ENCODE measurements at regions not wholly inside any gene's neighbourhood (a gene's known extent, or its start where the extent isn't known, plus 50 kb on each side); places are given as distances from the start of the nearest gene placed in this dataset.
"Not testable (repeated sequence)": the region's sequence is repeated elsewhere in the genome, so short reads cannot be mapped to it uniquely, and the experiment has no call there.

DNA sequence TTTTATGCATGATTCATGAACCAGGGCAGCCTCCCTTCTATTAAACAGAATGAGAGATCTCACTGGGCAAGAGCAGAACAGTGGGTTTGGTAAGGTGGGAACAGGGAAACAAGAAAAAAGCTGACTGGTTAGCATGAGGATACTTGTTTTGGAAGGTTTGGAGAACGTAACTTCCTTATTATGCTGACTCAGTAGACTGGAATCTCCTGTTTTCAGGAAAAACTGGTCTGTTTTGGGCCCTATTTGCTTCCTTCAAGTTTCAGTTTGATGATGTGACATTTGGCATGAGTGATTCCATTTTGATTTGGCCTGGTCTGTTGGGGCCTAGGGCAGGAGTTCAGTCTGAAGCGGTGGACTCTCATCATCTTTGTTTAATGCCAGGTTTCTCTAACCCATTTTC, 172.0 kb downstream of the MYLK4 start:
- H3K27ac ChIP-seq (ENCODE audit: low read length) = no peak overlapping the region
- no peak overlapping the region for H3K4me3 ChIP-seq (ENCODE audit: low read length)
- H3K79me2 ChIP-seq (ENCODE audit: low read length) = no peaks in the 10 kb centered on the region
- no peak overlapping the region for H2AFZ ChIP-seq (ENCODE audit: low read length)
- no peaks in the 10 kb centered on the region for H3K27me3 ChIP-seq (ENCODE audit: low read length)
- H3K4me1 ChIP-seq (ENCODE audit: low read length) = no peaks in the 10 kb centered on the region
- H3K4me2 ChIP-seq (ENCODE audit: low read depth, low read length, poor library complexity, severe bottlenecking) = no peak overlapping the region
- no peaks in the 10 kb centered on the region for H3K9me3 ChIP-seq (ENCODE audit: low read length)
- H3K36me3 ChIP-seq (ENCODE audit: insufficient read depth, low read length) = no peaks in the 10 kb centered on the region
- no peak for DNase-seq
- no peaks in the 10 kb centered on the region for H4K20me1 ChIP-seq (ENCODE audit: insufficient read depth, low read depth, low read length)
- no peaks in the 10 kb centered on the region for H3K9me2 ChIP-seq (replicated peaks; ENCODE audit: insufficient read depth, low read length)
- no peak overlapping the region for H3K9ac ChIP-seq (ENCODE audit: low read length)

DNA sequence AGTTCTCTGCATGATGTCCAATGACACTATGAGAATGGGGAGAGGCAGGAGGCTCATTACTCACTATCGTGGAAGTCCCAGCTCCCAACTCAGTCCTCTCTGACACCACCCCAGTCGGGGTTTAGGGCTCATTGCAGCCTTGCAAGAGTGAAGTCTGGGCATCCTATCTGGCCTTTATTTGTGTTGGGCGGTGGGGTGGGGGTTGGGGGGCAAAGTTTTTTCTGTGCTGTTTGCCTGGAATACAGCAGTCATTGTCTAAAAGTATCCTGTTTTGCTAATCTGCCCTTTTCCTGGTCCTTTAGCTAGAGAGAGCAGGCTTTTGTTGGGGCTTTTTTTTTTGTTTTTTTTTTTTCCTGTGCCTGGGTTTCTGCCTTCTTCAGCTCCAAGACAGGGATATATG, 174.2 kb downstream of the MYLK4 start:
- H3K4me3 ChIP-seq (ENCODE audit: low read length) = no peak overlapping the region
- no peak overlapping the region for H3K4me2 ChIP-seq (ENCODE audit: low read depth, low read length, poor library complexity, severe bottlenecking)
- DNase-seq = no peak
- H3K9me2 ChIP-seq (replicated peaks; ENCODE audit: insufficient read depth, low read length) = no peaks in the 10 kb centered on the region
- H3K27me3 ChIP-seq (ENCODE audit: low read length) = no peaks in the 10 kb centered on the region
- H3K79me2 ChIP-seq (ENCODE audit: low read length) = no peaks in the 10 kb centered on the region
- no peaks in the 10 kb centered on the region for H3K9me3 ChIP-seq (ENCODE audit: low read length)
- no peaks in the 10 kb centered on the region for H4K20me1 ChIP-seq (ENCODE audit: insufficient read depth, low read depth, low read length)
- no peak overlapping the region for H2AFZ ChIP-seq (ENCODE audit: low read length)
- no peaks in the 10 kb centered on the region for H3K4me1 ChIP-seq (ENCODE audit: low read length)
- no peak overlapping the region for H3K9ac ChIP-seq (ENCODE audit: low read length)
- H3K27ac ChIP-seq (ENCODE audit: low read length) = no peak overlapping the region
- no peaks in the 10 kb centered on the region for H3K36me3 ChIP-seq (ENCODE audit: insufficient read depth, low read length)

DNA sequence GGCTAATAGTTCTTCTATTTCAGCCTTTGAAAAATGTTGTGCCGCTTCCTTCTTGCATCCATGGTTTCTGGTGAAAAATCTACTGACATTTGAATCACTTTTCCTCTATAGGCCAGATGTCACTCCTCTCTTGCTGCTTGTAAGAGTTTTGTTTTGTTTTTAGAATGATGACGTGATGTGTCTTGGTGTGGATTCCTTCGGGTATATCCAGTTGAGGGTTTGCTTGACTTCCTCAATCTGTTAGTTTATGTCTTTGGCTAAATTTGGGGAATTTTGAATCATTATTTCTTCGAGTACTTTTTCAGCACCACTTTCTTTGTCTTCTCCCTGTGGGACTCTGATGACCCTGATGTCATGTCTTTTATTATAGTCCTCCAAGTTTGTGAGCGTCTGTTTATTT, 175.5 kb downstream of the MYLK4 start:
- Histone ChIP-seq H3K27me3 (ENCODE audit: low read length) (no peaks in the 10 kb centered on the region), H3K4me2 (ENCODE audit: low read depth, low read length, poor library complexity, severe bottlenecking) (no peak overlapping the region), H2AFZ (ENCODE audit: low read length) (no peak overlapping the region), H3K36me3 (ENCODE audit: insufficient read depth, low read length) (no peaks in the 10 kb centered on the region), H3K4me3 (ENCODE audit: low read length) (no peak overlapping the region), H4K20me1 (ENCODE audit: insufficient read depth, low read depth, low read length) (no peaks in the 10 kb centered on the region), H3K9ac (ENCODE audit: low read length) (no peak overlapping the region), H3K9me3 (ENCODE audit: low read length) (no peaks in the 10 kb centered on the region), H3K9me2 (replicated peaks; ENCODE audit: insufficient read depth, low read length) (no peaks in the 10 kb centered on the region), H3K79me2 (ENCODE audit: low read length) (no peaks in the 10 kb centered on the region), H3K4me1 (ENCODE audit: low read length) (no peaks in the 10 kb centered on the region), H3K27ac (ENCODE audit: low read length) (no peak overlapping the region)
- no peak for DNase-seq

DNA sequence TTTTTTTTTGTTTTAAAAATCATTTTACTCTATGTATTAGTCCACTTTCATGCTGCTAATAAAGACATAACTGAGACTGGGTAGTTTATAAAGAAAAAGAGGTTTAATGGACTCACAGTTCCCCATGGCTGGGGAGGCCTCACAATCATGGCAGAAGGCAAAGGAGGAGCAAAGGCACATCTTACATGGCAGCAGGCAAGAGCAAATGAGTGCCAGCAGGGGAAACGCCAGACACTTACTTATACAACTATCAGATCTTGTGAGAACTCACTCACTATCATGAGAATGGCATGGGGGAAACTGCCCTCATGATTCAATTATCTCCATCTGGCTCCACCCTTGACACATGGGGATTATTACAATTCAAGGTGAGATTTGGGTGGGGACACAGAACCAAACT, 181.3 kb downstream of the MYLK4 start:
- H3K4me2 ChIP-seq (ENCODE audit: low read depth, low read length, poor library complexity, severe bottlenecking); H3K27me3 ChIP-seq (ENCODE audit: low read length); H3K9me3 ChIP-seq (ENCODE audit: low read length); H2AFZ ChIP-seq (ENCODE audit: low read length); H3K9ac ChIP-seq (ENCODE audit: low read length); H3K36me3 ChIP-seq (ENCODE audit: insufficient read depth, low read length); H3K9me2 ChIP-seq (replicated peaks; ENCODE audit: insufficient read depth, low read length); H3K4me1 ChIP-seq (ENCODE audit: low read length); H3K27ac ChIP-seq (ENCODE audit: low read length); H3K4me3 ChIP-seq (ENCODE audit: low read length); H4K20me1 ChIP-seq (ENCODE audit: insufficient read depth, low read depth, low read length); H3K79me2 ChIP-seq (ENCODE audit: low read length); DNase-seq: not testable (repeated sequence)

DNA sequence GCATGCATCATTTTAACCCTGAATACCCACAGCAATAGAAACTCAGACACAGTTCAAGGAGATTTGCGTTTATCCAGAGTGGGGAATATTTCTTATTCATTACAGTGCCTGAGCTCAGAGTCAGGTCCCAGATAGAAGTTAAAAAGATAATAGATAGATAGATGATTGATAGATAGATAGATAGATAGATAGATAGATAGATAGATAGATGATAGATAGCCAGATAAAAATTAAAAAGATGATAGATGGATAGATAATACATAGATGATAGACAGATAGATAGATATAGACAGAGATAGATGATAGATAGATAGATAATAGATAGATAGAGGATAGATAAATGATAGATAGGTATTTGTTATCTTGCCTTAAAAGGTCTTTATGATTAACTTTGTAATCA, 184.7 kb downstream of the MYLK4 start:
- Histone ChIP-seq H3K4me3 (ENCODE audit: low read length) (no peak overlapping the region), H3K9me3 (ENCODE audit: low read length) (no peaks in the 10 kb centered on the region), H3K4me2 (ENCODE audit: low read depth, low read length, poor library complexity, severe bottlenecking) (no peak overlapping the region), H3K4me1 (ENCODE audit: low read length) (no peaks in the 10 kb centered on the region), H3K27me3 (ENCODE audit: low read length) (no peaks in the 10 kb centered on the region), H4K20me1 (ENCODE audit: insufficient read depth, low read depth, low read length) (no peaks in the 10 kb centered on the region), H3K79me2 (ENCODE audit: low read length) (no peaks in the 10 kb centered on the region), H3K36me3 (ENCODE audit: insufficient read depth, low read length) (no peaks in the 10 kb centered on the region), H2AFZ (ENCODE audit: low read length) (no peak overlapping the region), H3K27ac (ENCODE audit: low read length) (no peak overlapping the region), H3K9me2 (replicated peaks; ENCODE audit: insufficient read depth, low read length) (no peaks in the 10 kb centered on the region), H3K9ac (ENCODE audit: low read length) (no peak overlapping the region)
- DNase-seq = no peak

DNA sequence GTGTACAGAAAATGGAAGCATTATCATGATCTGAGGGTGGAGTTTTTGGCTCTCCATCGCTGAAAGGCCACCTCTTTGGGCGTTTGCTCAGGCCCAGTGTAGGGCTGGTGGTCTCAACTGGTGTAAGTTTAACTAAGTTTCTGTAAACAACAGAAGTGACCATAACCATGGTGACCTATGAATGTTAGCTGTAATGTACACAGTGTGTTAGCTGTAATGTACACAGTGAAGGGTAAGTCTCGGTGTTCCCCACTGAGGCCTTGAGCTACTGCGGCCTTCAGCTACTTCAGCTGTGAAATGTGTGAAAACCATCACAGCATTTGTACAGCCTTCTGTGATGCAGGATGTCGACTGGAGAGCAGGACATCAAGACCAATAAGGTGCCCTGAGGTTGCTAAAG, 185.2 kb downstream of the MYLK4 start:
- no peak overlapping the region for H3K27ac ChIP-seq (ENCODE audit: low read length)
- H3K36me3 ChIP-seq (ENCODE audit: insufficient read depth, low read length) = no peaks in the 10 kb centered on the region
- no peaks in the 10 kb centered on the region for H3K9me3 ChIP-seq (ENCODE audit: low read length)
- no peak for DNase-seq
- no peaks in the 10 kb centered on the region for H3K27me3 ChIP-seq (ENCODE audit: low read length)
- H4K20me1 ChIP-seq (ENCODE audit: insufficient read depth, low read depth, low read length) = no peaks in the 10 kb centered on the region
- no peaks in the 10 kb centered on the region for H3K4me1 ChIP-seq (ENCODE audit: low read length)
- no peak overlapping the region for H3K9ac ChIP-seq (ENCODE audit: low read length)
- H3K79me2 ChIP-seq (ENCODE audit: low read length) = no peaks in the 10 kb centered on the region
- no peak overlapping the region for H3K4me3 ChIP-seq (ENCODE audit: low read length)
- no peak overlapping the region for H2AFZ ChIP-seq (ENCODE audit: low read length)
- H3K4me2 ChIP-seq (ENCODE audit: low read depth, low read length, poor library complexity, severe bottlenecking) = no peak overlapping the region
- no peaks in the 10 kb centered on the region for H3K9me2 ChIP-seq (replicated peaks; ENCODE audit: insufficient read depth, low read length)

DNA sequence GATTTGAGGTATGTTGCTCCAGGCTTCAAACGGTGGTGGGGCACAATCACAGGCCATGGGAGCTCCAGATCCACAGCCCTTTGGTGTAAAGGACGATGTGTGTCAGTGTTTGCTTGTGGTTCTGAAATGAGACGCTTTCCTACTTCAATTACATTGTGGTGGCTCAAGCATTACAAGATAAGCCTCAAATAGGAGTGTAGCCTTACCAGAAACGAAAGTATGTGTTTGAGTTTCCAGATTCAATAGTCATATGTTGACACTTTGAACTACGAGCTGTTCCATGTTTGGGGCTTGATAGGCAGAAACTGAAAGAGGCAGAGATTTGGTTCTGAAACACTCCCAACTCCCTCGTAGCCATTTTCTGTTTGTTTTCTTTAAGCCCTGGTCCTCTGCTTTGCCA, 187.1 kb downstream of the MYLK4 start:
- no peak overlapping the region for H3K27ac ChIP-seq (ENCODE audit: low read length)
- no peaks in the 10 kb centered on the region for H3K79me2 ChIP-seq (ENCODE audit: low read length)
- H3K9ac ChIP-seq (ENCODE audit: low read length) = no peak overlapping the region
- no peaks in the 10 kb centered on the region for H4K20me1 ChIP-seq (ENCODE audit: insufficient read depth, low read depth, low read length)
- H3K27me3 ChIP-seq (ENCODE audit: low read length) = no peaks in the 10 kb centered on the region
- no peak overlapping the region for H3K4me3 ChIP-seq (ENCODE audit: low read length)
- no peak overlapping the region for H2AFZ ChIP-seq (ENCODE audit: low read length)
- no peaks in the 10 kb centered on the region for H3K4me1 ChIP-seq (ENCODE audit: low read length)
- H3K4me2 ChIP-seq (ENCODE audit: low read depth, low read length, poor library complexity, severe bottlenecking) = no peak overlapping the region
- H3K36me3 ChIP-seq (ENCODE audit: insufficient read depth, low read length) = no peaks in the 10 kb centered on the region
- no peak for DNase-seq
- no peaks in the 10 kb centered on the region for H3K9me2 ChIP-seq (replicated peaks; ENCODE audit: insufficient read depth, low read length)
- H3K9me3 ChIP-seq (ENCODE audit: low read length) = no peaks in the 10 kb centered on the region

DNA sequence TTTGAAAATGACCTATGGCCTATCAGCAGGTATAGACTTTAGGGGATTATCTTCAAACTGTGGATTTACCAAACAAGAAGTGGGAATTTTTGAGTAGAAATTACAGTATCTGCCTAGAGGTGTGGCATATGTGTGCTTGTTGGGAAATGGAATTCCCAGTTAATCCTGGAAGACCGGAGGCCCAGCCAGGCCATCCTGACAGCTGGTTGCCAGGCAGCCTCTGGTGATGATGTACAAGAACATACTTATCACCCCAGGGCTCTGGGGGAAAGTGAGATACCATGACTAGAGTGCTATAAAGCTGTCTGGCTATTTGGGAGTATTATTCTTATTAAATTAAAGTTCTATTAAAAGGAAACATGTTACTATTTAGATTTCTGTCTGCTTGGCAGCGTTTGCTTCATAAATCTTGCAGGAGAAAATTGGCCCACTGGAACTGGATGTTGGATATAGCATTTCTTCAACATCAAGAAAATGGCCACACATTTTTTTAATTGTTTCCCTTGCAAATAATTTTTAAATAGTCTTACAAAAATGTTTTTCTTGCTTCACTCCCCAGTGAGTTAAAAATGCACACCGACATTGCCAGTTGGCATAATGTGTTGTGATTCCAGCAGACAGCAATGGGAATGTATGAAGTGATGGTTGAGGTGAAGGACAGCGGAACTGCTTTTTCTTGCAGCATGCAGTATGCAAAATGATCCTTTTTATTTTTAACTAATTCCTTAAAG, 187.8 kb downstream of the MYLK4 start:
- H3K4me1 ChIP-seq (ENCODE audit: low read length) = no peaks in the 10 kb centered on the region
- H3K4me2 ChIP-seq (ENCODE audit: low read depth, low read length, poor library complexity, severe bottlenecking) = no peak overlapping the region
- no peak overlapping the region for H2AFZ ChIP-seq (ENCODE audit: low read length)
- DNase-seq = no peak
- no peak overlapping the region for H3K9ac ChIP-seq (ENCODE audit: low read length)
- no peaks in the 10 kb centered on the region for H3K9me3 ChIP-seq (ENCODE audit: low read length)
- H3K27me3 ChIP-seq (ENCODE audit: low read length) = no peaks in the 10 kb centered on the region
- no peaks in the 10 kb centered on the region for H3K79me2 ChIP-seq (ENCODE audit: low read length)
- H3K27ac ChIP-seq (ENCODE audit: low read length) = no peak overlapping the region
- no peak overlapping the region for H3K4me3 ChIP-seq (ENCODE audit: low read length)
- no peaks in the 10 kb centered on the region for H3K36me3 ChIP-seq (ENCODE audit: insufficient read depth, low read length)
- H3K9me2 ChIP-seq (replicated peaks; ENCODE audit: insufficient read depth, low read length) = no peaks in the 10 kb centered on the region
- no peaks in the 10 kb centered on the region for H4K20me1 ChIP-seq (ENCODE audit: insufficient read depth, low read depth, low read length)
